H9 (cell line): ENCODE measurements at regions not wholly inside any gene's neighbourhood (a gene's known extent, or its start where the extent isn't known, plus 50 kb on each side); places are given as distances from the start of the nearest gene placed in this dataset.

Source experiments
- DNase-seq: peaks from one replicate; pipeline ENCODE4 v3.0.0-alpha.2; 2017
- H2AFZ ChIP-seq: one replicate; pipeline ENCODE4 v1.6.1; 2013; ENCODE audit warnings: mild to moderate bottlenecking, low read length, control low read depth, moderate library complexity
- H2AK5ac ChIP-seq: 2 replicates; pipeline ENCODE4 v1.6.1; 2013; ENCODE audit warnings: low read length, control low read depth, mixed read lengths; ENCODE audit not compliant: insufficient read length
- H2BK120ac ChIP-seq: one replicate; pipeline ENCODE4 v1.6.1; 2013; ENCODE audit warnings: low read depth, mild to moderate bottlenecking, low read length, control low read depth, inconsistent platforms; ENCODE audit not compliant: poor library complexity, severe bottlenecking
- H2BK12ac ChIP-seq: 2 replicates; pipeline ENCODE4 v1.6.1; 2013; ENCODE audit warnings: low read length, control low read depth, mixed read lengths, low read depth; ENCODE audit not compliant: insufficient read length
- H2BK15ac ChIP-seq: 2 replicates; pipeline ENCODE4 v1.6.1; 2013; ENCODE audit warnings: low read depth, low read length, control low read depth
- H2BK20ac ChIP-seq: one replicate; pipeline ENCODE4 v1.6.1; 2013; ENCODE audit warnings: low read depth, mild to moderate bottlenecking, low read length, control low read depth, inconsistent platforms; ENCODE audit not compliant: poor library complexity, severe bottlenecking
- H2BK5ac ChIP-seq: 2 replicates; pipeline ENCODE4 v1.6.1; 2013; ENCODE audit warnings: low read length, control low read depth, mixed read lengths; ENCODE audit not compliant: insufficient read length
- H3K14ac ChIP-seq: 2 replicates; pipeline ENCODE4 v1.6.1; 2013; ENCODE audit warnings: low read length, control low read depth; ENCODE audit not compliant: insufficient read depth
- H3K18ac ChIP-seq: 2 replicates; pipeline ENCODE4 v1.6.1; 2013; ENCODE audit warnings: low read depth, mild to moderate bottlenecking, mixed read lengths, low read length, control low read depth; ENCODE audit not compliant: insufficient read length
- H3K23ac ChIP-seq: 2 replicates; pipeline ENCODE4 v1.6.1; 2013; ENCODE audit warnings: low read length, control low read depth, mixed read lengths, low read depth; ENCODE audit not compliant: insufficient read length
- H3K23me2 ChIP-seq: 2 replicates; pipeline ENCODE4 v1.6.1; 2013; ENCODE audit warnings: low read depth, mild to moderate bottlenecking, mixed read lengths, low read length, control low read depth; ENCODE audit not compliant: insufficient read length, poor library complexity, severe bottlenecking
- H3K27ac ChIP-seq: 2 replicates; pipeline ENCODE4 v1.5.1; 2013; ENCODE audit warnings: low read length, control low read depth, mixed read lengths, low read depth; ENCODE audit not compliant: insufficient read length
- H3K27me3 ChIP-seq: 2 replicates; pipeline ENCODE4 v1.6.1; 2013; ENCODE audit warnings: low read length, control low read depth, inconsistent platforms; ENCODE audit not compliant: insufficient read depth
- H3K4ac ChIP-seq: 2 replicates; pipeline ENCODE4 v1.6.1; 2013; ENCODE audit warnings: low read depth, mild to moderate bottlenecking, control low read depth, inconsistent platforms, low read length, moderate library complexity
- H3K4me1 ChIP-seq: 2 replicates; pipeline ENCODE4 v1.6.1; 2013; ENCODE audit warnings: low read length, control low read depth, inconsistent platforms; ENCODE audit not compliant: insufficient read depth
- H3K4me2 ChIP-seq: 2 replicates; pipeline ENCODE4 v1.6.1; 2013; ENCODE audit warnings: low read length, control low read depth, mixed read lengths; ENCODE audit not compliant: insufficient read length, insufficient read depth
- H3K56ac ChIP-seq: 2 replicates; pipeline ENCODE4 v1.6.1; 2013; ENCODE audit warnings: low read depth, mild to moderate bottlenecking, mixed read lengths, low read length, control low read depth; ENCODE audit not compliant: insufficient read length
- H3K79me1 ChIP-seq: 2 replicates; pipeline ENCODE4 v1.6.1; 2013; ENCODE audit warnings: low read depth, mild to moderate bottlenecking, moderate library complexity, low read length, control low read depth, inconsistent platforms; ENCODE audit not compliant: insufficient read depth, poor library complexity, severe bottlenecking
- H3K79me2 ChIP-seq: 2 replicates; pipeline ENCODE4 v1.6.1; 2013; ENCODE audit warnings: low read length, control low read depth, inconsistent platforms; ENCODE audit not compliant: insufficient read depth
- H3K9ac ChIP-seq: 2 replicates; pipeline ENCODE4 v1.6.1; 2013; ENCODE audit warnings: low read length, control low read depth, mixed read lengths; ENCODE audit not compliant: insufficient read length; ENCODE audit errors: extremely low read depth
- H3K9me3 ChIP-seq: one replicate; pipeline ENCODE4 v1.6.1; 2013; ENCODE audit warnings: low read depth, low read length, inconsistent platforms; ENCODE audit not compliant: control insufficient read depth
- H3T11ph ChIP-seq: one replicate; pipeline ENCODE4 v1.6.1; 2013; ENCODE audit warnings: mild to moderate bottlenecking, low read length, control low read depth, inconsistent platforms
- H4K20me1 ChIP-seq: one replicate; pipeline ENCODE4 v1.6.1; 2013; ENCODE audit not compliant: control insufficient read depth, insufficient read length, insufficient read depth
- H4K5ac ChIP-seq: 2 replicates; pipeline ENCODE4 v1.6.1; 2013; ENCODE audit warnings: low read depth, mild to moderate bottlenecking, mixed read lengths, low read length, control low read depth; ENCODE audit not compliant: insufficient read length
- H4K8ac ChIP-seq: replicated peaks from 2 replicates; pipeline ENCODE4 v1.6.1; 2013; ENCODE audit warnings: low read length, control low read depth, mixed read lengths, low read depth; ENCODE audit not compliant: insufficient read length
- H4K91ac ChIP-seq: 2 replicates; pipeline ENCODE4 v1.6.1; 2013; ENCODE audit warnings: low read depth, mild to moderate bottlenecking, moderate library complexity, mixed read lengths, low read length, control low read depth; ENCODE audit not compliant: insufficient read length
- H3K27ac Mint-ChIP-seq, 3 experiments: 2 replicates in 2 of 3; 3 replicates in 1 of 3; pipeline ENCODE4 v1.8.0; 2020 to 2021; ENCODE audit warnings: mixed read lengths in 3 of 3, mild to moderate bottlenecking in 1 of 3, moderate library complexity in 1 of 3
- H3K27me3 Mint-ChIP-seq: 2 replicates; pipeline ENCODE4 v1.8.0; 2021; ENCODE audit warnings: low read depth, mild to moderate bottlenecking, moderate library complexity, mixed read lengths
- H3K36me3 Mint-ChIP-seq, 3 experiments: 2 replicates in 2 of 3; 3 replicates in 1 of 3; pipeline ENCODE4 v1.8.0; 2020 to 2021; ENCODE audit warnings: low read depth in 3 of 3, mixed read lengths in 3 of 3; ENCODE audit not compliant: insufficient read depth in 1 of 3
- H3K4me1 Mint-ChIP-seq, 2 experiments: 2 replicates each; pipeline ENCODE4 v1.8.0; 2020; ENCODE audit warnings: mixed read lengths in 2 of 2
- H3K4me3 Mint-ChIP-seq, 2 experiments: 2 replicates in 1 of 2; 3 replicates in 1 of 2; pipeline ENCODE4 v1.8.0; 2020 to 2021; ENCODE audit warnings: mild to moderate bottlenecking in 2 of 2, mixed read lengths in 2 of 2, moderate library complexity in 1 of 2
- H3K9me3 Mint-ChIP-seq, 2 experiments: 2 replicates in 1 of 2; 3 replicates in 1 of 2; pipeline ENCODE4 v1.8.0; 2020; ENCODE audit warnings: mild to moderate bottlenecking in 2 of 2, mixed read lengths in 2 of 2, moderate library complexity in 1 of 2
- WGBS: extraction: QIAGEN DNeasy Blood & Tissue Kit; methylation state at CpG from one replicate; pipeline ENCODE4 v1.1.7; 2013; ENCODE audit warnings: missing lambda C conversion rate, low lambda C conversion rate, mixed read lengths; ENCODE audit not compliant: insufficient read length; ENCODE audit errors: extremely low coverage; 5-methylcytosine and 5-hydroxymethylcytosine counted together
- TF ChIP-seq, protein P1 (sequence below): fragments of 200-600 bp; sonication (generic); conservative IDR thresholded peaks from 3 replicates; pipeline ENCODE4 v1.8.0; 2021; ENCODE audit warnings: antibody characterized with exemption, mild to moderate bottlenecking

- Histone ChIP-seq H2BK12ac (no peak overlapping the region), H3K79me2 (no peaks in the 10 kb centered on the region), H2BK5ac (no peak overlapping the region), H4K20me1 (no peaks in the 10 kb centered on the region), H3K27ac (no peak overlapping the region), H3K23ac (no peak overlapping the region), H3K56ac (no peak overlapping the region), H4K91ac (no peak overlapping the region), H3T11ph (no peak overlapping the region), H3K27me3 (no peaks in the 10 kb centered on the region), H2AFZ (no peak overlapping the region), H2BK120ac (no peak overlapping the region), H2BK20ac (no peak overlapping the region), H3K14ac (no peak overlapping the region), H3K4ac (no peak overlapping the region), H3K18ac (no peak overlapping the region), H4K8ac (no peak overlapping the region), H2AK5ac (no peak overlapping the region), H3K9me3 (peaks cover 9% of the 10 kb centered on the region), H4K5ac (no peak overlapping the region), H3K79me1 (no peaks in the 10 kb centered on the region), H3K23me2 (no peaks in the 10 kb centered on the region), H3K4me2 (no peak overlapping the region), H3K9ac (no peak overlapping the region), H2BK15ac (no peak overlapping the region), H3K4me1 (no peaks in the 10 kb centered on the region)
- no peak for DNase-seq
- WGBS = no CpG with 5 or more reads among the region's 4 CpGs
- Mint-ChIP-seq H3K4me3 (no peak overlapping the region), H3K27ac (no peak overlapping the region), H3K36me3 (peaks cover 9 to 16% (median 15%) of the 10 kb centered on the region in 3 experiments; a peak in 6 of 7 replicates), H3K9me3 (peaks cover 15% of the 10 kb centered on the region in 2 experiments), H3K27me3 (peaks cover 6% of the 10 kb centered on the region; the same call in 1 of the 2 replicates), H3K4me1 (peaks cover 16 to 28% of the 10 kb centered on the region in 2 experiments)
- TF ChIP-seq, protein P1, sequence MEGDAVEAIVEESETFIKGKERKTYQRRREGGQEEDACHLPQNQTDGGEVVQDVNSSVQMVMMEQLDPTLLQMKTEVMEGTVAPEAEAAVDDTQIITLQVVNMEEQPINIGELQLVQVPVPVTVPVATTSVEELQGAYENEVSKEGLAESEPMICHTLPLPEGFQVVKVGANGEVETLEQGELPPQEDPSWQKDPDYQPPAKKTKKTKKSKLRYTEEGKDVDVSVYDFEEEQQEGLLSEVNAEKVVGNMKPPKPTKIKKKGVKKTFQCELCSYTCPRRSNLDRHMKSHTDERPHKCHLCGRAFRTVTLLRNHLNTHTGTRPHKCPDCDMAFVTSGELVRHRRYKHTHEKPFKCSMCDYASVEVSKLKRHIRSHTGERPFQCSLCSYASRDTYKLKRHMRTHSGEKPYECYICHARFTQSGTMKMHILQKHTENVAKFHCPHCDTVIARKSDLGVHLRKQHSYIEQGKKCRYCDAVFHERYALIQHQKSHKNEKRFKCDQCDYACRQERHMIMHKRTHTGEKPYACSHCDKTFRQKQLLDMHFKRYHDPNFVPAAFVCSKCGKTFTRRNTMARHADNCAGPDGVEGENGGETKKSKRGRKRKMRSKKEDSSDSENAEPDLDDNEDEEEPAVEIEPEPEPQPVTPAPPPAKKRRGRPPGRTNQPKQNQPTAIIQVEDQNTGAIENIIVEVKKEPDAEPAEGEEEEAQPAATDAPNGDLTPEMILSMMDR = no peak
Measured at GRCh38 chr20:47988676-47989075, 203.4 kb upstream of the SULF2 start.
